Neutrophil (primary cell): ENCODE measurements at regions not wholly inside any gene's neighbourhood (a gene's known extent, or its start where the extent isn't known, plus 50 kb on each side); places are given as distances from the start of the nearest gene placed in this dataset.

Source experiments
- H3K27ac ChIP-seq: fragments of 200-600 bp; sonication (generic); 2 replicates; pipeline ENCODE4 v1.5.1; 2016; ENCODE audit warnings: mild to moderate bottlenecking, moderate library complexity
- H3K27me3 ChIP-seq: fragments of 200-600 bp; sonication (generic); 2 replicates; pipeline ENCODE4 v1.6.0; 2016; ENCODE audit warnings: mild to moderate bottlenecking
- H3K36me3 ChIP-seq: fragments of 200-600 bp; sonication (generic); 2 replicates; pipeline ENCODE4 v1.5.1; 2017
- H3K4me1 ChIP-seq, 2 experiments: fragments of 200-600 bp in 1 of 2; sonication (generic) in 1 of 2; 1 replicate in 1 of 2; 2 replicates in 1 of 2; pipeline versions ENCODE4 v1.5.1 to v1.6.1; 2013 to 2016; ENCODE audit warnings: low read depth in 1 of 2, low read length in 1 of 2, mild to moderate bottlenecking in 1 of 2, moderate library complexity in 1 of 2; ENCODE audit not compliant: control insufficient read depth in 1 of 2, insufficient read depth in 1 of 2
- H3K4me3 ChIP-seq, 2 experiments: fragments of 200-600 bp in 1 of 2; sonication (generic) in 1 of 2; 1 replicate in 1 of 2; 2 replicates in 1 of 2; pipeline ENCODE4 v1.5.1; 2013 to 2016; ENCODE audit warnings: low read depth in 1 of 2, low read length in 1 of 2, mild to moderate bottlenecking in 1 of 2, moderate library complexity in 1 of 2
- H3K9me3 ChIP-seq: fragments of 200-600 bp; sonication (generic); 2 replicates; pipeline ENCODE4 v1.5.1; 2016
- CTCF ChIP-seq: fragments of 200-600 bp; sonication (generic); IDR thresholded peaks from 2 replicates; pipeline ENCODE4 v1.5.1; 2016; ENCODE audit warnings: antibody characterized with exemption

GRCh38 chr2:12091201-12091806, 344.9 kb downstream of the LPIN1 start:
- H3K9me3 ChIP-seq = no peaks in the 10 kb centered on the region
- no peak for TF ChIP-seq CTCF
- no peaks in the 10 kb centered on the region for H3K36me3 ChIP-seq
- no peak overlapping the region for H3K4me3 ChIP-seq
- H3K27me3 ChIP-seq = no peaks in the 10 kb centered on the region
- H3K4me1 ChIP-seq = no peaks in the 10 kb centered on the region
- H3K27ac ChIP-seq = no peak overlapping the region

- H3K4me1 ChIP-seq = no peaks in the 10 kb centered on the region
- H3K27me3 ChIP-seq = no peaks in the 10 kb centered on the region
- no peak overlapping the region for H3K4me3 ChIP-seq
- no peaks in the 10 kb centered on the region for H3K36me3 ChIP-seq
- no peaks in the 10 kb centered on the region for H3K9me3 ChIP-seq
- H3K27ac ChIP-seq = no peak overlapping the region
- no peak for TF ChIP-seq CTCF
Measured at GRCh38 chr2:12094134-12094533, 347.7 kb downstream of the LPIN1 start.

GRCh38 chr2:12096051-12096787, 349.8 kb downstream of the LPIN1 start:
- no peak for TF ChIP-seq CTCF
- no peak overlapping the region for H3K4me3 ChIP-seq
- H3K4me1 ChIP-seq = no peaks in the 10 kb centered on the region
- H3K27me3 ChIP-seq = no peaks in the 10 kb centered on the region
- H3K9me3 ChIP-seq = no peaks in the 10 kb centered on the region
- no peak overlapping the region for H3K27ac ChIP-seq
- H3K36me3 ChIP-seq = no peaks in the 10 kb centered on the region

GRCh38 chr2:12096788-12097449, 350.5 kb downstream of the LPIN1 start:
- TF ChIP-seq CTCF = no peak
- Histone ChIP-seq H3K36me3 (no peaks in the 10 kb centered on the region), H3K9me3 (no peaks in the 10 kb centered on the region), H3K27ac (no peak overlapping the region), H3K27me3 (no peaks in the 10 kb centered on the region), H3K4me3 (no peak overlapping the region), H3K4me1 (no peaks in the 10 kb centered on the region)

- H3K4me3 ChIP-seq = no peak overlapping the region
- no peaks in the 10 kb centered on the region for H3K9me3 ChIP-seq
- no peaks in the 10 kb centered on the region for H3K4me1 ChIP-seq
- H3K36me3 ChIP-seq = no peaks in the 10 kb centered on the region
- TF ChIP-seq CTCF = no peak
- no peak overlapping the region for H3K27ac ChIP-seq
- no peaks in the 10 kb centered on the region for H3K27me3 ChIP-seq
Measured at GRCh38 chr2:12097859-12098258, 351.4 kb downstream of the LPIN1 start.
